B cell (primary cell): ENCODE measurements at regions not wholly inside any gene's neighbourhood (a gene's known extent, or its start where the extent isn't known, plus 50 kb on each side); places are given as distances from the start of the nearest gene placed in this dataset.

Experiments used
- ATAC-seq: fragments of 200-7000 bp; cut with Tn5 transposase; one replicate; pipeline ENCODE4 v1.10.0; 2021; ENCODE audit warnings: low read depth, mild to moderate bottlenecking, moderate number of reproducible peaks, moderate library complexity
- CTCF ChIA-PET: fragments of 350-600 bp; sonication (Branson Sonifier 250); formaldehyde crosslinking; loops from one replicate; lab custom pipeline; 2021; ENCODE audit warnings: antibody characterized with exemption, inconsistent platforms; lab: Charles Lee
- POLR2A ChIA-PET: fragments of 350-600 bp; sonication (Branson Sonifier 250); formaldehyde crosslinking; loops from one replicate; lab custom pipeline; 2021; ENCODE audit warnings: antibody characterized with exemption; lab: Charles Lee
- DNase-seq: peaks from one replicate; pipeline ENCODE4 v3.0.0; 2013
- H2AFZ ChIP-seq: 2 replicates; pipeline ENCODE4 v1.6.1; 2012; ENCODE audit warnings: mild to moderate bottlenecking, low read depth, low read length; ENCODE audit not compliant: insufficient read depth, poor library complexity, severe bottlenecking
- H3K27ac ChIP-seq, 2 donors: 1 replicate in 1 of 2; 2 replicates in 1 of 2; pipeline ENCODE4 v1.5.1; 2012 to 2013; ENCODE audit warnings: low read length in 2 of 2, mild to moderate bottlenecking in 2 of 2, moderate library complexity in 1 of 2
- H3K27me3 ChIP-seq, 4 experiments: fragments of 200-600 bp in 1 of 4; sonication (generic) in 1 of 4; replicated peaks in 1 of 4; 1 replicate in 2 of 4; 2 replicates in 2 of 4; pipeline versions ENCODE4 v1.6.1 to v1.7.0; 2013 to 2016; ENCODE audit warnings: low read length in 3 of 4, mild to moderate bottlenecking in 2 of 4, mixed read lengths in 1 of 4, moderate library complexity in 1 of 4; ENCODE audit not compliant: insufficient read depth in 4 of 4, control insufficient read depth in 3 of 4; ENCODE audit errors: control extremely low read depth in 1 of 4
- H3K36me3 ChIP-seq, 2 experiments: replicated peaks in 1 of 2; 1 replicate in 1 of 2; 2 replicates in 1 of 2; pipeline versions ENCODE4 v1.6.1 to v1.7.1; 2013; ENCODE audit warnings: low read length in 1 of 2; ENCODE audit not compliant: insufficient read depth in 2 of 2, control insufficient read depth in 1 of 2; ENCODE audit errors: control extremely low read depth in 1 of 2, extremely low read depth in 1 of 2
- H3K4me1 ChIP-seq, 2 donors: fragments of 200-600 bp in 1 of 2; sonication (generic) in 1 of 2; 1 replicate in 1 of 2; 2 replicates in 1 of 2; pipeline versions ENCODE4 v1.5.1 to v1.6.1; 2013 to 2017; ENCODE audit warnings: low read length in 2 of 2; ENCODE audit not compliant: control insufficient read depth in 2 of 2, insufficient read depth in 2 of 2
- H3K4me2 ChIP-seq: replicated peaks from 2 replicates; pipeline ENCODE3; 2012; ENCODE audit warnings: mild to moderate bottlenecking, low read depth, low read length; ENCODE audit not compliant: poor library complexity, severe bottlenecking
- H3K4me3 ChIP-seq, 5 experiments: fragments of 200-600 bp in 1 of 5; sonication (generic) in 1 of 5; 1 replicate in 3 of 5; 2 replicates in 2 of 5; pipeline versions ENCODE4 v1.5.1 to v1.7.0; 2011 to 2016; ENCODE audit warnings: low read length in 4 of 5, mild to moderate bottlenecking in 4 of 5, low read depth in 2 of 5, control low read depth in 1 of 5, moderate library complexity in 1 of 5; ENCODE audit not compliant: insufficient read depth in 1 of 5; ENCODE audit errors: control extremely low read depth in 1 of 5, extremely low read depth in 1 of 5
- H3K79me2 ChIP-seq: fragments of 200-600 bp; sonication (generic); one replicate; pipeline ENCODE4 v1.6.0; 2016; ENCODE audit warnings: low read length; ENCODE audit not compliant: control insufficient read depth, insufficient read depth
- H3K9ac ChIP-seq: fragments of 200-600 bp; sonication (generic); 2 replicates; pipeline ENCODE4 v1.6.1; 2017; ENCODE audit warnings: mild to moderate bottlenecking, low read length, moderate library complexity
- H3K9me3 ChIP-seq, 3 donors: one replicate each; pipeline versions ENCODE4 v1.6.1 to v1.7.1; 2013; ENCODE audit warnings: low read length in 2 of 3; ENCODE audit not compliant: control insufficient read depth in 2 of 3, insufficient read depth in 1 of 3; ENCODE audit errors: control extremely low read depth in 1 of 3
- H4K20me1 ChIP-seq: 2 replicates; pipeline ENCODE4 v1.6.0; 2012; ENCODE audit warnings: mild to moderate bottlenecking, low read length; ENCODE audit not compliant: insufficient read depth, control insufficient read depth, poor library complexity, severe bottlenecking
- H3K27ac Mint-ChIP-seq: one replicate; pipeline ENCODE4 v1.8.0; 2021; ENCODE audit warnings: mixed read lengths
- H3K27me3 Mint-ChIP-seq: one replicate; pipeline ENCODE4 v1.8.0; 2021; ENCODE audit warnings: mixed read lengths
- H3K4me1 Mint-ChIP-seq: one replicate; pipeline ENCODE4 v1.8.0; 2021; ENCODE audit warnings: mixed read lengths
- H3K4me3 Mint-ChIP-seq: one replicate; pipeline ENCODE4 v1.8.0; 2021; ENCODE audit warnings: mixed read lengths
- H3K9me3 Mint-ChIP-seq: one replicate; pipeline ENCODE4 v1.8.0; 2022; ENCODE audit warnings: mixed read lengths; ENCODE audit not compliant: insufficient read depth
- CTCF ChIP-seq: fragments of 200-600 bp; IDR thresholded peaks from one replicate; pipeline ENCODE4 v1.8.0; 2022; ENCODE audit warnings: antibody characterized with exemption, mild to moderate bottlenecking
- EZH2 ChIP-seq: IDR thresholded peaks from 2 replicates; pipeline ENCODE4 v1.6.1; 2012; ENCODE audit warnings: borderline replicate concordance, low read depth, mild to moderate bottlenecking, moderate library complexity, low read length; ENCODE audit not compliant: insufficient read depth, poor library complexity, severe bottlenecking
- WGBS: methylation state at CpG from one replicate; pipeline ENCODE4 v1.1.5; 2013; ENCODE audit warnings: missing lambda C conversion rate; ENCODE audit not compliant: insufficient coverage; 5-methylcytosine and 5-hydroxymethylcytosine counted together
- intact Hi-C: fragments of 100-400 bp; cut with micrococcal nuclease; formaldehyde crosslinking; loops from one replicate; pipeline ENCODE4 v1.10.0; 2022

GRCh38 chr19:31742249-31742648 is 393.0 kb upstream of the TSHZ3 start:
- no CpG with 5 or more reads among the region's 5 CpGs for WGBS
- H3K9me3 ChIP-seq = peaks cover 0 to 16% (median 0%) of the 10 kb centered on the region in 3 donors
- Mint-ChIP-seq H3K4me3 (no peak overlapping the region), H3K27ac (no peak overlapping the region), H3K4me1 (no peaks in the 10 kb centered on the region), H3K9me3 (no peaks in the 10 kb centered on the region), H3K27me3 (no peaks in the 10 kb centered on the region)
- no peak overlapping the region for H3K9ac ChIP-seq
- no peaks in the 10 kb centered on the region for H3K27me3 ChIP-seq
- H2AFZ ChIP-seq = no peak overlapping the region
- H3K4me3 ChIP-seq = no peak overlapping the region
- ATAC-seq (no peak), DNase-seq (no peak)
- H3K4me1 ChIP-seq = no peaks in the 10 kb centered on the region
- TF ChIP-seq CTCF (no peak), EZH2 (no peak)
- H3K79me2 ChIP-seq = no peaks in the 10 kb centered on the region
- ChIA-PET CTCF (no interaction called here), POLR2A (no interaction called here)
- no peak overlapping the region for H3K27ac ChIP-seq
- intact Hi-C loops = no loop called here
- H4K20me1 ChIP-seq = no peaks in the 10 kb centered on the region
- no peaks in the 10 kb centered on the region for H3K36me3 ChIP-seq
- H3K4me2 ChIP-seq = no peak overlapping the region

- H3K9me3 Mint-ChIP-seq = no peaks in the 10 kb centered on the region
- H3K27ac Mint-ChIP-seq = no peak overlapping the region
- CTCF ChIA-PET = no interaction called here
- H3K9ac ChIP-seq = no peak overlapping the region
- ATAC-seq (no peak), DNase-seq (no peak)
- H3K79me2 ChIP-seq = no peaks in the 10 kb centered on the region
- intact Hi-C loops = no loop called here
- peaks cover 0 to 15% (median 0%) of the 10 kb centered on the region in 3 donors for H3K9me3 ChIP-seq
- H3K27me3 Mint-ChIP-seq = no peaks in the 10 kb centered on the region
- H3K36me3 ChIP-seq = no peaks in the 10 kb centered on the region
- H3K4me3 ChIP-seq = no peak overlapping the region
- no peak overlapping the region for H3K4me3 Mint-ChIP-seq
- POLR2A ChIA-PET = no interaction called here
- no peak overlapping the region for H2AFZ ChIP-seq
- TF ChIP-seq CTCF (no peak), EZH2 (no peak)
- 96% methylated on average over 8 of the region's 9 CpGs for WGBS
- H3K4me1 Mint-ChIP-seq = no peaks in the 10 kb centered on the region
- H3K4me1 ChIP-seq = no peaks in the 10 kb centered on the region
- H4K20me1 ChIP-seq = no peaks in the 10 kb centered on the region
- H3K4me2 ChIP-seq = no peak overlapping the region
- no peak overlapping the region for H3K27ac ChIP-seq
- no peaks in the 10 kb centered on the region for H3K27me3 ChIP-seq
Measured at GRCh38 chr19:31745731-31746130, 396.5 kb upstream of the TSHZ3 start.
